Activated naive CD4-positive, alpha-beta T cell treated with anti-CD3 and anti-CD28 coated beads, Interleukin-2, amount 10 ng/mL, durations not matched to agents 7 days and 5 days (primary cell): ENCODE measurements at regions not wholly inside any gene's neighbourhood (a gene's known extent, or its start where the extent isn't known, plus 50 kb on each side); places are given as distances from the start of the nearest gene placed in this dataset.

Experiments used
- CTCF ChIA-PET: fragments of 350-600 bp; sonication (Branson Sonifier 250); formaldehyde crosslinking; loops from one replicate; lab custom pipeline; 2021; ENCODE audit warnings: antibody characterized with exemption; lab: Charles Lee
- DNase-seq: peaks from one replicate; pipeline ENCODE4 v3.0.0-alpha.2; 2020
- H3K27ac Mint-ChIP-seq: one replicate; pipeline ENCODE4 v1.8.0; 2021; ENCODE audit warnings: mild to moderate bottlenecking, moderate library complexity, mixed read lengths
- H3K27me3 Mint-ChIP-seq: one replicate; pipeline ENCODE4 v1.8.0; 2021; ENCODE audit warnings: mild to moderate bottlenecking, mixed read lengths
- H3K36me3 Mint-ChIP-seq: one replicate; pipeline ENCODE4 v1.8.0; 2021; ENCODE audit warnings: mixed read lengths
- H3K4me1 Mint-ChIP-seq: one replicate; pipeline ENCODE4 v1.8.0; 2021; ENCODE audit warnings: mixed read lengths
- H3K4me3 Mint-ChIP-seq: one replicate; pipeline ENCODE4 v1.8.0; 2021; ENCODE audit warnings: mild to moderate bottlenecking, moderate library complexity, mixed read lengths
- H3K9me3 Mint-ChIP-seq: one replicate; pipeline ENCODE4 v1.8.0; 2021; ENCODE audit warnings: mixed read lengths

DNA sequence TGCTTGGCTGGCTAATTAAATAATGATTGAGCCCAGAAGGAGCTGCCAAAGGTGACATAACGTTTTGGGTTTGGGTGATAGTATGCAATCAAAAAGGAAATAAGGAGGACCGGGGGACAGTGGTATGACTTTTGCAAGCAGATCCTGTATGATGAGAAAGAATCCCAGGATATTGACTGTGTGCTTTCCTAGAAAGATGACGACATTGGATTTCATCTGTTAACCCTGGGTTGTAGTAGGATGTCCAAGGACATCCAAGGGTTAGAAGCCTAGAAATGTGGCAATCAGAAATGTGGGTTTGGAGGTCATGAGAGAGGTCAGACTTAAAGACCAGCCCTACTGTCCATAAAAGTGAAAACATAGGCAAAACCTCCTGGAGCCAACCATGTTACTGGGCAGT is 50.3 kb upstream of the HMHB1 start:
- Mint-ChIP-seq H3K9me3 (no peaks in the 10 kb centered on the region), H3K4me1 (no peaks in the 10 kb centered on the region), H3K27ac (no peak overlapping the region), H3K27me3 (no peaks in the 10 kb centered on the region), H3K4me3 (no peak overlapping the region), H3K36me3 (no peaks in the 10 kb centered on the region)
- no peak for DNase-seq
- CTCF ChIA-PET = no interaction called here

DNA sequence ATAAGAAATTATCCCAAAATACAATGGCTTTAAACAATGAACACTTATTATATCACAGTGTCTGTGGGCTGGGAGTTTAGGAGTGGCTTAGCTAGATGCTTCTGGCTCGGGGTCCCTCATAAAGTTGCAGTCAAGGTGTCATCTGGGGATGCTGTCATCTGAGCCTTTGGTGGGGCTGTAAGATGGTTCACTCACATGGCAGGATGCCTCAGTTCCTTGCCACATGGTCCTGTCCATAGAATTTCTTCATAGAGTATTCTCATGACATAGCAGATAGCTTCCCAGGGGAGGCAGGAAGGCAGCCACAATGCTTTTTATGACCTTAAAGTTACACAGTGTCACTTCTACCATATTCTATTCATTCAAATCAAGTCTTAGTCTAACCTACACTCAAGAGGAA is 51.2 kb upstream of the HMHB1 start:
- Mint-ChIP-seq H3K36me3 (no peaks in the 10 kb centered on the region), H3K27me3 (no peaks in the 10 kb centered on the region), H3K4me1 (no peaks in the 10 kb centered on the region), H3K27ac (no peak overlapping the region), H3K4me3 (no peak overlapping the region), H3K9me3 (no peaks in the 10 kb centered on the region)
- no peak for DNase-seq
- CTCF ChIA-PET = no interaction called here

DNA sequence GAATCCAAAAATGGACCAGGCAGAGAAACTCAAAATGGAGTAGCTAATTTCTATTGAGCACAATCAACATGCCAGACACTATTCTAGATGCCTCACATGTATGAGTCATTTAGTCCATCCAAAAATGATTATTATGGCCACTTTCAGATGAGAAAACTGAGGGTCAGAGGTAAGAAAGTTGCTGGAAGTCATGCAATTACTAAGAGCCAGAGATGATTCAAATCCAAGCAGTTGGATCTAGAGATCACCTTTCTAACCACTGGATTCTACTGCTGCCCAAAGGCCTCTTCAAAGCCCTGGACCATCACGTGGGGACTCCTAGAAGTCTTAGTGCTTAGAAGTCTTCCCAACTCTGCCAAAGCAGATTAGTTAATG is 51.8 kb upstream of the HMHB1 start:
- no peak overlapping the region for H3K4me3 Mint-ChIP-seq
- no peak for DNase-seq
- no peak overlapping the region for H3K27ac Mint-ChIP-seq
- H3K27me3 Mint-ChIP-seq = no peaks in the 10 kb centered on the region
- no peaks in the 10 kb centered on the region for H3K9me3 Mint-ChIP-seq
- H3K4me1 Mint-ChIP-seq = no peaks in the 10 kb centered on the region
- no peaks in the 10 kb centered on the region for H3K36me3 Mint-ChIP-seq
- CTCF ChIA-PET = no interaction called here

DNA sequence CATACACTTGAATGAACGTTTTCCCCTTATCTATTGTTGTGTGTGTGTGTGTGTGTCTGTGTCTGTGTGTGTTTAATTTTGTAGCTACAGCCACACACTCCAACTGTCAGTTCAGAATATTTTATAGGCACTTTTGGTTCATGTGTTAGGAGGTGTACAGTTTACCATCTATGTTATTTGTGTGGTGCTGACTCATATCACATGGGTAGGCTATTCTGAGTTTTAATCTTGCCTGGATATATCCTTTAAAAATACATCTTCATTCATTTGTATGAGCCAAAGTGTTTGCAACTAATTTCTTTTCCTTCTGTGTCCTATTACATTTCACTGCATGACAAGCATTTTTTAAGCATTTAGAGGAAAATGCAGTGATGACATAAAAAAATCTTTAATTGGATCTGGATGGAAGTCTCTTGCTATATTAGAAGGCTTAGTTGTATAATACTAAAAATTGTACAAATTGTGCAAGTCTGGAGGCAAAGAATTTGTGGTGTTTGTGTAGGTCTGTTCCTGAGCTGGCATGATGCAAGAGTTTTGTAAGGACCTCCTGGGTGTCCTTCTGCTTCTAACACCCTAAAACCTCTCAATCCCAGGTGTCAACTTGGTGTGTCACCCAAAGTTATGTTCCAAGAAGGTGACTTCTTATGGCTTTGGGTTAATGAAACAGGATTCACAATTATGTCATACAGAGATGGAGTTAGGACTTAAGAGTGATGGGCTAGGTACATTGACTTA is 52.4 kb upstream of the HMHB1 start:
- Mint-ChIP-seq H3K27ac (no peak overlapping the region), H3K9me3 (no peaks in the 10 kb centered on the region), H3K4me1 (no peaks in the 10 kb centered on the region), H3K27me3 (no peaks in the 10 kb centered on the region), H3K36me3 (no peaks in the 10 kb centered on the region), H3K4me3 (no peak overlapping the region)
- DNase-seq = no peak
- CTCF ChIA-PET = no interaction called here

DNA sequence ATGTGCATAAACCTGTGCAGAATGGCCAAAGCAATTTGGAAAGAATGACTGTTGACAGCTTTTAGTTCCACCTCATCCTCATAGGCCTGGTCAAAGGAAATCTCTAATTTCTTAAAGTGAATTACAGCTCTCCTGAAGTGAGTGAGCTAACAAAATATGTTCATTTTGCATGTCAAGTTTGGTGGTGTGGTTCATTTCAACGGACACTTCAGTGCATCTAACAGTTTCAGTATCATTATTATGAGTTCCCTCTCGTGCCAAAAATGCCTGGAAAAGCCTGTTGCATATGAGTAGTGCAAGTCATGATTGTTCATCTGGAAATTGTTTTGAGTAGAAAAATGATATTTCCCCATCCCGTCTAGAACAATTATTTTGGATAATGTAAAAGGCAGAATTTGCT is 53.2 kb upstream of the HMHB1 start:
- no peaks in the 10 kb centered on the region for H3K36me3 Mint-ChIP-seq
- H3K9me3 Mint-ChIP-seq = no peaks in the 10 kb centered on the region
- H3K27me3 Mint-ChIP-seq = no peaks in the 10 kb centered on the region
- CTCF ChIA-PET = interaction anchor here (0.7 kb wide), 1 partner anchor 9 kb away, joined by 3 read pairs; no protein-coding TSS in a partner anchor
- no peaks in the 10 kb centered on the region for H3K4me1 Mint-ChIP-seq
- no peak overlapping the region for H3K4me3 Mint-ChIP-seq
- H3K27ac Mint-ChIP-seq = no peak overlapping the region
- no peak for DNase-seq

DNA sequence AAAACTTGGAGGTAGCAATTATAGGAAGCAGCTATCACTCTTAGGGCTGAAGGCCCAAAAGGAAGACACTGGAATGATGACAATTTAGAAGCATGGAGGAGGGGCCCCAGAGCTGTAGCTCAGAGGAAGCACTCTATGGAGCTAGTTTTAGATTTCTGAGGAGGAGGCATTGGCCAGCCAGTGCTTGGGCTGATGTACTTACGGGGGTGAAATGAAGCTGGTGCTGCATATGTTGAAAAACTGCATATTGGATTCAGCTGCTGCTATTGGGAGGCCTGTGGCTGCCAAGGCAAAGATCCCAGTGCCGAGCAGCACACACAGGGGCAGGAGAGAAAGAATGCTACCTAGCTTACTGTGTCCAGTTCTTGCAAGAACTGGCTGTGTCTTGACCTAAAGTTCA is 53.9 kb upstream of the HMHB1 start:
- CTCF ChIA-PET = interaction anchor here (0.7 kb wide), 2 partner anchors 9 to 76 kb away, joined by 3 to 4 read pairs; no protein-coding TSS in a partner anchor

DNA sequence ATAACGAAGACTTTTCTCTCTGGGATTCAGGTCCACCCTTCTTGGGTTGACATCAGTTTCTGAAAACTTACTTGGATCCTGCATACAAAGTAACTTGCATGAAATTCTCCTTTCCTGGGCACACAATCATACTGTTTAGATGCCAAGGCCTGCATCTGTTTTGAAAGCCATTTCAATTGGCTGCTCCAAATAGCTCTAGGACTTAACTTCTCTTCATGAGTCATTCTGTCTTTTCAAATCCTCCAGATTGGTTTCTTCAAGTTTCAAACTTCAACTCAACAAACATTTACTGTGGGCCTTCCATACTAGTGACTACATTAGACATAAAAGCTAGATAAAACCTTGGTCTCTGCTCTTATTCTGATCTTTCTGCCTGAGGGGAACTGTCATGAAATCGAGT is 54.8 kb upstream of the HMHB1 start:
- Mint-ChIP-seq H3K27ac (no peak overlapping the region), H3K4me3 (no peak overlapping the region), H3K27me3 (no peaks in the 10 kb centered on the region), H3K9me3 (no peaks in the 10 kb centered on the region), H3K36me3 (no peaks in the 10 kb centered on the region), H3K4me1 (no peaks in the 10 kb centered on the region)
- no peak for DNase-seq
- CTCF ChIA-PET = no interaction called here

More for the DNA sequence above, 53.9 kb upstream of the HMHB1 start:
- Mint-ChIP-seq H3K4me1 (no peaks in the 10 kb centered on the region), H3K27me3 (no peaks in the 10 kb centered on the region), H3K4me3 (no peak overlapping the region), H3K27ac (no peak overlapping the region), H3K36me3 (no peaks in the 10 kb centered on the region), H3K9me3 (no peaks in the 10 kb centered on the region)
- no peak for DNase-seq

DNA sequence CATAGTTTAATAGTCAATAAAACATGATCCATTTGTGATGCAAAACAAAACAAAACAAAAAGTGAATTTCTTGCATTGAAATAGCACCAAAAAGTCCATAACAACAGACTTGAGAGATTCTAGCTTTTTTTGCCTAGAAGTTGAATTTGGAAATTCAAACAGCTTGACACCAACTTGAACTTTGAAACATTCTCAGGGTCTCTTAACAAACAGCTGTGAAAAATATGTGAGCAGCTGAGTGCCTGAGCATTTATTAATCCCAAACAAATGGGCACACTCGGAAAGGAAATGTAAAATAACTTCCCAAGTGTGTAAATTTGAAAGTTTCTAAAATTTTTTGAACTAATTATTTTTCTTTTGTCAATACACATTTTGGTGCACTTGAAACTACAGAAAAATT is 56.0 kb upstream of the HMHB1 start:
- CTCF ChIA-PET = no interaction called here
- no peaks in the 10 kb centered on the region for H3K4me1 Mint-ChIP-seq
- H3K9me3 Mint-ChIP-seq = no peaks in the 10 kb centered on the region
- DNase-seq = no peak
- no peak overlapping the region for H3K27ac Mint-ChIP-seq
- H3K4me3 Mint-ChIP-seq = no peak overlapping the region
- no peaks in the 10 kb centered on the region for H3K27me3 Mint-ChIP-seq
- H3K36me3 Mint-ChIP-seq = no peaks in the 10 kb centered on the region

DNA sequence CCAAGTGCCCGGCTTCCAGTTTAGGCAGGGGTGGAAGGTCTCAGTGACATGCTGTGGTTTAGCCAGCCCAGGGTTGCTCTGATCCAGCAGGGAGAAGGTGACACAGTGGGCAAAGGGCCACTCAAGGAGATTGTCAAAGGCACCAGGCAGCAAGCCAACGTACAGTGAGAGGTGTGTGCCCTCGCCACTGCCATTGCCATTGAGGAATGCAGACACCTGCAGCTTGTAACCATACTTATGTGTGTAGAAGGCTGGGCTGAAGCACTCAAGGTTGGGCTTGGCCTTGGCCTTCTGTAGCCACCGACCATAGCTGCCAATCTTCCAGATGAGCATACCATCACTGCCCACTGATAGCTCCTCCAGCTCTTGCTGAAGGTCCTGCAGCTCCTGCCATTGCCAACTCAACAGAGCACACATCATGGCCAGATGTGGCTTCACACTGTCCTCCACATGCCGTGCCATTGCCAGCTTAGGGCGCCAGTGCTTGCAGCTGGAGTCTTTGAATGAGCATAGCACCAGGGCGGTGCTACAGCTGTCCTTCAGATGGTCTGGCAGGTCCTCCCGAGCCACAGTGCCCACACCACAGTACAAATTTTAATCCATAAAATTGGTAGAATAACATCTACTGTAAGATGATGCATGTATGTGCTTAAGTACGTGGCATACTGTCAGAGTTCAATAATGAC is 59.7 kb upstream of the HMHB1 start:
- H3K27me3 Mint-ChIP-seq = no peaks in the 10 kb centered on the region
- H3K4me3 Mint-ChIP-seq = no peak overlapping the region
- no peak for DNase-seq
- no peak overlapping the region for H3K27ac Mint-ChIP-seq
- no peaks in the 10 kb centered on the region for H3K9me3 Mint-ChIP-seq
- CTCF ChIA-PET = no interaction called here
- no peaks in the 10 kb centered on the region for H3K36me3 Mint-ChIP-seq
- no peaks in the 10 kb centered on the region for H3K4me1 Mint-ChIP-seq

DNA sequence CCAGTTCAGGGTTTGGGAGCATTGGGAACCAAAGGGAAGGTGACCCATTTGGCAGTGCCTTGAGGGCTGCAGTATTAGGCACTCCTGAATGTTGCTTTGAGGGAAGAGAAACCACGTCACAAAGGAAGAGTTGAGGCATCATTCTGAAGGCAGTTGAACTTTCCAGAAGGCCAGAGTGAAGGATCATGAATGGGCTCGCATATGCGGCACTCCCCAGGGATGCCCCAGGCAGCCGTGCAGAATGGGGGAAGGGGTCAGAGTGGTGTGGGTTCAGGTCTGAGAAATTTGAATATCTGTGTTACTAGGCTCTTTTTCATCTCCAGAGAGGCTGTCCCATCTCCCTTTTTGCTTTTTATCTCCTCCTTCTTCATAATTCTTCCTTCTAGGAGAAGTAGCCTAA is 60.6 kb upstream of the HMHB1 start:
- no peak overlapping the region for H3K27ac Mint-ChIP-seq
- no peaks in the 10 kb centered on the region for H3K36me3 Mint-ChIP-seq
- CTCF ChIA-PET = no interaction called here
- H3K4me3 Mint-ChIP-seq = no peak overlapping the region
- no peaks in the 10 kb centered on the region for H3K4me1 Mint-ChIP-seq
- no peaks in the 10 kb centered on the region for H3K27me3 Mint-ChIP-seq
- no peaks in the 10 kb centered on the region for H3K9me3 Mint-ChIP-seq
- DNase-seq = no peak

DNA sequence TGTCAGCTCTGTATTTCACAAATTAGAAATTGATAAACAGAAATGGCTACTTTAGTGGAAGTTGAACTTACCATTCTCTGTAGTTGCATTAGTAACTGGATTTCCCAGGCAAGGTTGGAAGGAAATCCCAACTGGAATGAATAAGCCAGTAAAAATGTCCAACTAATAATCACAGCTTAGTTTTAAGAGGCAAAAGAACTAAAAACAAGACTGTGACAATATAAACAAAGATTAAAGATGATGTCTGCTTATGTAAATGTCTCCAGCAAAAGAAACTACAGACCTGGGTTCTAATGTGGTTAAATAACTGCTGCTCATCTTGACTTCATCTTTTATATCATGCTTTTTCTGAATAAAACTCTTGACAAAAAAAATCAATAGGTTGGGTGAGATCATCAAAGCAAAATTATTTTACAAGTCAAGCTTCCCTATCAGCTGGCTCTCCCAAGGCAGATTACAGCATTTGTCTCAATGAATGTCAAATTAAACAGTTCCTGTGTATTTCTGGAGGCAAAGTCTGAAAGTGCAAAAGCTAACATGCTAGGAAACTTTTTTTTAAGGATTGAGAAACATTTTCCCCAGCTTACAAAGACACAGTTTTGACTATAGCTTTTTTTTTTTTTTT is 62.3 kb upstream of the HMHB1 start:
- CTCF ChIA-PET = interaction anchor here (0.6 kb wide), 1 partner anchor 151 kb away, joined by 3 read pairs; no protein-coding TSS in a partner anchor
- Mint-ChIP-seq H3K36me3 (no peaks in the 10 kb centered on the region), H3K9me3 (no peaks in the 10 kb centered on the region), H3K4me1 (no peaks in the 10 kb centered on the region), H3K4me3 (no peak overlapping the region), H3K27me3 (peaks cover under 1% of the 10 kb centered on the region), H3K27ac (no peak overlapping the region)
- no peak for DNase-seq

DNA sequence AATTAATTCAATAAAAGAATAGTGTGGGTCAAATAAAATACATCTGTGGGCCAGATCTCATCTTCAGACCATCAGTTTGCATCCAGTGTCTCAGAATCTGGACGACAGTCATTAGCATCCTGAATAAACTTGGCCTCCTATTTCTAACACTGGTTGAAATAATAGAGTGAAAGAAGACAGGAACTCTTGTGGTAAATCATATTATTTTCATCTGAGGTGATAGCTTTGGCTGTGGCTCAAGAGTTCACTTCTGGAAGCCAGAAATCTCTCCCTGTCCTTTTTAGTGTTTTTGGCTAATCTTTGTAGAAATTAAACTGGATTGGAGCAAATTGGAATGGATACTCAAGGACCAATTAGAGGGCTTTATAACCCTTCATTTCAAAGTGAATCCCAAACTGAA is 63.4 kb upstream of the HMHB1 start:
- no peak overlapping the region for H3K4me3 Mint-ChIP-seq
- H3K27ac Mint-ChIP-seq = no peak overlapping the region
- no peaks in the 10 kb centered on the region for H3K36me3 Mint-ChIP-seq
- CTCF ChIA-PET = no interaction called here
- no peaks in the 10 kb centered on the region for H3K9me3 Mint-ChIP-seq
- peaks cover 7% of the 10 kb centered on the region for H3K27me3 Mint-ChIP-seq
- no peaks in the 10 kb centered on the region for H3K4me1 Mint-ChIP-seq
- DNase-seq = no peak

DNA sequence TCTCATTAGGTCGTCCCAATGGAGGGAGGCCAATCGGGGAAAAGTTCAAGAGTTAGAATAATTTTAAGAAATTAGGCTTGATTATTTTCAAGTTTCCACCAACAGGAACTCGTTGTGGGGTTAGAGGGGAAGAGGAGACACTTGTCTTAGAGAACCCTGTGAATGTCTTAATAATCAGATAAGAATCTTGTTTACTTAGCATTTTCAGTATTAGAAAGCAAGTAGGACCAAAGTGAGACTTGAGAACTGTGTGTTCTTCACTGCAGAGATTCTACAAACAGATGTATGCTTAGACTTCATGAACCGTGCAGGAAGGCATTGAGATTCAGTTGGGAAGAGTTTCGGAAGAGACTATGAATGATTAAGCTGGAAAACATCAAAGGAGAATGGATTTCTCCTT is 69.0 kb upstream of the HMHB1 start:
- no peak for DNase-seq
- no peak overlapping the region for H3K4me3 Mint-ChIP-seq
- H3K27ac Mint-ChIP-seq = no peak overlapping the region
- no peaks in the 10 kb centered on the region for H3K9me3 Mint-ChIP-seq
- H3K4me1 Mint-ChIP-seq = peaks cover 3% of the 10 kb centered on the region
- H3K27me3 Mint-ChIP-seq = peaks cover 7% of the 10 kb centered on the region
- H3K36me3 Mint-ChIP-seq = no peaks in the 10 kb centered on the region
- CTCF ChIA-PET = no interaction called here

DNA sequence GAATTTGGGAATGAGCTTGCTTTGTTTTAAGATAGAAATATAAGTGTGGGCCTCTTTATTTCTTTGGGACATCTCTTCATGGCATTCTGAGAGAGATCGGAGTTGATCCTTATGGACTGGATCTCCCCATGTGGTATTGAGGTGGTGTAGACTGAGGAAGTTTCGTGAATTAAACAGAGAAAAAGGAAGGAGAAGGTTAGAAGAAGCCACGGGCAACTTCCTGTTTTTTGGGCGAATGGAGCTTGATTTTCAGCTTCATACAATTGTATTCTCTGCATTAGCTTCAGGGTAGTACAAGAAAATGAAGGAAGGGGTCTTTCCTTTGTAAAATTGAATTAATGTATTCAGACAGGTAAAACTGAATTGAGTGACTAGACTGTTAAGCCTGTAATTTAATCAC is 70.5 kb upstream of the HMHB1 start:
- H3K9me3 Mint-ChIP-seq = no peaks in the 10 kb centered on the region
- H3K4me1 Mint-ChIP-seq = peaks cover 3% of the 10 kb centered on the region
- no peak overlapping the region for H3K4me3 Mint-ChIP-seq
- CTCF ChIA-PET = interaction anchor here (0.7 kb wide), 1 partner anchor 361 kb away, joined by 3 read pairs; no protein-coding TSS in a partner anchor
- no peaks in the 10 kb centered on the region for H3K36me3 Mint-ChIP-seq
- no peak for DNase-seq
- H3K27ac Mint-ChIP-seq = no peak overlapping the region
- H3K27me3 Mint-ChIP-seq = peaks cover 7% of the 10 kb centered on the region

DNA sequence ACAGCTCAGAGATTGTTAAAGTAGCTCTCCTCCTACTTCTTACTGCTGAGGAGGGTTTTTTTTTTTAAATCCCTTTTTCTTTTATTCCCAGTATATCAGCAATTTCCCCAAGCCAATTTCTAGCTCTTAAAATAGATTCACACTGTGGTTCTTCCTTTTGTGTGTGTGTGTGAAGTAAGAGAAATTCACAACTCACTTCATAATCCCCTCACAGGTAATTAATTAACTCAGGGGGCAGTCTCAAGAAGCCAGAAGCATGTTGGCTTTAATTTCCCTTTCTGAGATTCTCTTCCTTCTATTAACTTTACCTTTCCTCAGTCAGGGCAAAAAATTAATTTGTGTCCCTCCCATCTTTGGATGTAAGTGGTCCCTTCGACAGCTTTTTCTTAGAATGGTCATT is 71.0 kb upstream of the HMHB1 start:
- H3K27me3 Mint-ChIP-seq = peaks cover 7% of the 10 kb centered on the region
- H3K36me3 Mint-ChIP-seq = no peaks in the 10 kb centered on the region
- DNase-seq = no peak
- CTCF ChIA-PET = interaction anchor here (0.7 kb wide), 1 partner anchor 362 kb away, joined by 3 read pairs; no protein-coding TSS in a partner anchor
- H3K9me3 Mint-ChIP-seq = no peaks in the 10 kb centered on the region
- H3K27ac Mint-ChIP-seq = no peak overlapping the region
- H3K4me1 Mint-ChIP-seq = peaks cover 3% of the 10 kb centered on the region
- H3K4me3 Mint-ChIP-seq = no peak overlapping the region
